Neural cell (in vitro differentiated cells): ENCODE measurements at regions not wholly inside any gene's neighbourhood (a gene's known extent, or its start where the extent isn't known, plus 50 kb on each side); places are given as distances from the start of the nearest gene placed in this dataset.

Source experiments
- H2AFZ ChIP-seq: fragments of 200-600, 300-800 bp; sonication (generic), shearing (Covaris generic); 2 replicates; pipeline ENCODE4 v1.6.0; 2014; ENCODE audit warnings: low read depth, mild to moderate bottlenecking, antibody characterized with exemption, low read length, moderate library complexity
- H3F3A ChIP-seq: fragments of 200-600 bp; shearing (Covaris generic); 2 replicates; pipeline ENCODE4 v1.6.1; 2016; ENCODE audit warnings: mild to moderate bottlenecking, moderate library complexity, mixed read lengths, antibody characterized with exemption, low read length; ENCODE audit not compliant: insufficient read depth, poor library complexity, severe bottlenecking
- H3K27ac ChIP-seq: fragments of 200-600, 300-800 bp; sonication (generic), shearing (Covaris generic); 2 replicates; pipeline ENCODE4 v1.5.1; 2014; ENCODE audit warnings: mild to moderate bottlenecking, low read length, moderate library complexity
- H3K27me3 ChIP-seq: fragments of 300-800, 200-600 bp; sonication (generic), shearing (Covaris generic); 2 replicates; pipeline ENCODE4 v1.6.0; 2014; ENCODE audit warnings: mild to moderate bottlenecking, low read depth, low read length, moderate library complexity; ENCODE audit not compliant: insufficient read depth
- H3K36me3 ChIP-seq: fragments of 300-800, 200-600 bp; sonication (generic), shearing (Covaris generic); 2 replicates; pipeline ENCODE4 v1.5.1; 2014; ENCODE audit warnings: mild to moderate bottlenecking, antibody characterized with exemption, low read length, moderate library complexity; ENCODE audit not compliant: insufficient read depth
- H3K4me2 ChIP-seq: fragments of 300-800, 200-600 bp; sonication (generic), shearing (Covaris generic); 2 replicates; pipeline ENCODE4 v1.6.0; 2014; ENCODE audit warnings: mild to moderate bottlenecking, low read length
- H3K4me3 ChIP-seq: fragments of 300-800, 200-600 bp; sonication (generic), shearing (Covaris generic); 2 replicates; pipeline ENCODE4 v1.5.1; 2014; ENCODE audit warnings: mild to moderate bottlenecking, low read length, moderate library complexity
- H3K79me2 ChIP-seq: fragments of 200-600 bp; shearing (Covaris generic); replicated peaks from 2 replicates; pipeline ENCODE4 v1.6.0; 2014; ENCODE audit warnings: mild to moderate bottlenecking, low read length, moderate library complexity; ENCODE audit not compliant: insufficient read depth
- H3K9ac ChIP-seq: fragments of 300-800, 200-600 bp; sonication (generic), shearing (Covaris generic); 2 replicates; pipeline ENCODE4 v1.6.1; 2016; ENCODE audit warnings: mild to moderate bottlenecking, low read length, mixed read lengths
- H3K9me2 ChIP-seq: fragments of 200-600 bp; shearing (Covaris generic); 2 replicates; pipeline ENCODE4 v1.6.1; 2016; ENCODE audit warnings: mild to moderate bottlenecking, low read length, mixed read lengths; ENCODE audit not compliant: insufficient read depth
- H3K9me3 ChIP-seq: fragments of 200-600, 300-800 bp; sonication (generic), shearing (Covaris generic); 2 replicates; pipeline ENCODE4 v1.6.1; 2016; ENCODE audit warnings: mild to moderate bottlenecking, mixed run types, low read length, moderate library complexity, mixed read lengths
- H4K20me1 ChIP-seq: fragments of 200-600 bp; shearing (Covaris generic); 2 replicates; pipeline ENCODE4 v1.6.1; 2016; ENCODE audit warnings: mild to moderate bottlenecking, mixed run types; ENCODE audit not compliant: insufficient read depth
- EP300 ChIP-seq: fragments of 450-650 bp; conservative IDR thresholded peaks from 2 replicates; pipeline ENCODE4 v1.6.1; 2014; ENCODE audit warnings: antibody characterized with exemption, mild to moderate bottlenecking, moderate library complexity; ENCODE audit not compliant: poor library complexity, severe bottlenecking
- EZH2 ChIP-seq: fragments of 200-600, 300-800 bp; shearing (Covaris generic), sonication (generic); IDR thresholded peaks from 2 replicates; pipeline ENCODE4 v1.6.1; 2014; ENCODE audit warnings: antibody characterized with exemption, low read length, borderline replicate concordance, mild to moderate bottlenecking; ENCODE audit not compliant: insufficient read depth, poor library complexity, severe bottlenecking
- MXI1 ChIP-seq: fragments of 450-650 bp; conservative IDR thresholded peaks from 2 replicates; pipeline ENCODE4 v1.6.1; 2014; ENCODE audit warnings: antibody characterized with exemption, mild to moderate bottlenecking; ENCODE audit not compliant: poor library complexity, severe bottlenecking
- POLR2AphosphoS5 ChIP-seq: IDR thresholded peaks from 2 replicates; pipeline ENCODE4 v1.6.1; 2012
- RAD21 ChIP-seq: fragments of 450-650 bp; conservative IDR thresholded peaks from 2 replicates; pipeline ENCODE4 v1.6.1; 2014; ENCODE audit warnings: antibody characterized with exemption, mild to moderate bottlenecking, moderate library complexity
- SMC3 ChIP-seq: fragments of 450-650 bp; conservative IDR thresholded peaks from 2 replicates; pipeline ENCODE4 v1.6.1; 2014; ENCODE audit warnings: antibody characterized with exemption, mild to moderate bottlenecking, moderate library complexity; ENCODE audit not compliant: poor library complexity
- TAF1 ChIP-seq: IDR thresholded peaks from 2 replicates; pipeline ENCODE4 v1.6.1; 2012; ENCODE audit warnings: low read depth
- TF ChIP-seq, protein P1 (sequence below): fragments of 450-650 bp; IDR thresholded peaks from 2 replicates; pipeline ENCODE4 v1.5.1; 2014; ENCODE audit warnings: antibody characterized with exemption, mild to moderate bottlenecking, moderate library complexity; ENCODE audit not compliant: poor library complexity, severe bottlenecking
- TF ChIP-seq, protein P2 (sequence below): IDR thresholded peaks from 2 replicates; pipeline ENCODE4 v1.6.1; 2012; ENCODE audit warnings: borderline replicate concordance

DNA sequence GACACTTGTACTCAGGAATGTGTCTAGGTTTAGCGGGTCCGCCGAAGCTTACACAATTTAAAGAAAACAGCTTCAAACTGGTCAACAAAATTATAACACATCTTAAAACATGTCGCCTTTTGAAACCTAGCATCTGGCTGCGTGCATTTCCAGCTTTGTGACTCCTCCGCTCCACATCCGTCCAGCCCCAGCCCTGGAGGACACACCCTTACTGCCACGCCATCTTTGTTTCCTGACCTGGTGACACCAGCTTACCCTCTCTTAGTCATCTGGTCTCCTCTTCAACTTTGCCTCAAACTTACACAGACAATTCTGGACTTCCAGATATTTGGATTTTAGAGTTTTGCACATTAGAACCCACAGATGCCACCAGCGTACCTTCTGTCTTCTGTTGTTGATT, 198.7 kb upstream of the VSTM2A start:
- Histone ChIP-seq H3K79me2 (no peaks in the 10 kb centered on the region), H3K27me3 (no peaks in the 10 kb centered on the region), H3K27ac (no peak overlapping the region), H3K4me3 (no peak overlapping the region), H3K36me3 (no peaks in the 10 kb centered on the region), H3K4me2 (no peak overlapping the region), H3F3A (no peaks in the 10 kb centered on the region), H3K9me2 (no peaks in the 10 kb centered on the region), H3K9me3 (no peaks in the 10 kb centered on the region), H2AFZ (no peak overlapping the region), H4K20me1 (no peaks in the 10 kb centered on the region), H3K9ac (no peak overlapping the region)
- TF ChIP-seq RAD21 (no peak), TAF1 (no peak), POLR2AphosphoS5 (no peak), EP300 (no peak), SMC3 (no peak)
- TF ChIP-seq, protein P1, sequence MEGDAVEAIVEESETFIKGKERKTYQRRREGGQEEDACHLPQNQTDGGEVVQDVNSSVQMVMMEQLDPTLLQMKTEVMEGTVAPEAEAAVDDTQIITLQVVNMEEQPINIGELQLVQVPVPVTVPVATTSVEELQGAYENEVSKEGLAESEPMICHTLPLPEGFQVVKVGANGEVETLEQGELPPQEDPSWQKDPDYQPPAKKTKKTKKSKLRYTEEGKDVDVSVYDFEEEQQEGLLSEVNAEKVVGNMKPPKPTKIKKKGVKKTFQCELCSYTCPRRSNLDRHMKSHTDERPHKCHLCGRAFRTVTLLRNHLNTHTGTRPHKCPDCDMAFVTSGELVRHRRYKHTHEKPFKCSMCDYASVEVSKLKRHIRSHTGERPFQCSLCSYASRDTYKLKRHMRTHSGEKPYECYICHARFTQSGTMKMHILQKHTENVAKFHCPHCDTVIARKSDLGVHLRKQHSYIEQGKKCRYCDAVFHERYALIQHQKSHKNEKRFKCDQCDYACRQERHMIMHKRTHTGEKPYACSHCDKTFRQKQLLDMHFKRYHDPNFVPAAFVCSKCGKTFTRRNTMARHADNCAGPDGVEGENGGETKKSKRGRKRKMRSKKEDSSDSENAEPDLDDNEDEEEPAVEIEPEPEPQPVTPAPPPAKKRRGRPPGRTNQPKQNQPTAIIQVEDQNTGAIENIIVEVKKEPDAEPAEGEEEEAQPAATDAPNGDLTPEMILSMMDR, result no peak
- TF ChIP-seq, protein P2, sequence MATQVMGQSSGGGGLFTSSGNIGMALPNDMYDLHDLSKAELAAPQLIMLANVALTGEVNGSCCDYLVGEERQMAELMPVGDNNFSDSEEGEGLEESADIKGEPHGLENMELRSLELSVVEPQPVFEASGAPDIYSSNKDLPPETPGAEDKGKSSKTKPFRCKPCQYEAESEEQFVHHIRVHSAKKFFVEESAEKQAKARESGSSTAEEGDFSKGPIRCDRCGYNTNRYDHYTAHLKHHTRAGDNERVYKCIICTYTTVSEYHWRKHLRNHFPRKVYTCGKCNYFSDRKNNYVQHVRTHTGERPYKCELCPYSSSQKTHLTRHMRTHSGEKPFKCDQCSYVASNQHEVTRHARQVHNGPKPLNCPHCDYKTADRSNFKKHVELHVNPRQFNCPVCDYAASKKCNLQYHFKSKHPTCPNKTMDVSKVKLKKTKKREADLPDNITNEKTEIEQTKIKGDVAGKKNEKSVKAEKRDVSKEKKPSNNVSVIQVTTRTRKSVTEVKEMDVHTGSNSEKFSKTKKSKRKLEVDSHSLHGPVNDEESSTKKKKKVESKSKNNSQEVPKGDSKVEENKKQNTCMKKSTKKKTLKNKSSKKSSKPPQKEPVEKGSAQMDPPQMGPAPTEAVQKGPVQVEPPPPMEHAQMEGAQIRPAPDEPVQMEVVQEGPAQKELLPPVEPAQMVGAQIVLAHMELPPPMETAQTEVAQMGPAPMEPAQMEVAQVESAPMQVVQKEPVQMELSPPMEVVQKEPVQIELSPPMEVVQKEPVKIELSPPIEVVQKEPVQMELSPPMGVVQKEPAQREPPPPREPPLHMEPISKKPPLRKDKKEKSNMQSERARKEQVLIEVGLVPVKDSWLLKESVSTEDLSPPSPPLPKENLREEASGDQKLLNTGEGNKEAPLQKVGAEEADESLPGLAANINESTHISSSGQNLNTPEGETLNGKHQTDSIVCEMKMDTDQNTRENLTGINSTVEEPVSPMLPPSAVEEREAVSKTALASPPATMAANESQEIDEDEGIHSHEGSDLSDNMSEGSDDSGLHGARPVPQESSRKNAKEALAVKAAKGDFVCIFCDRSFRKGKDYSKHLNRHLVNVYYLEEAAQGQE, result no peak

DNA sequence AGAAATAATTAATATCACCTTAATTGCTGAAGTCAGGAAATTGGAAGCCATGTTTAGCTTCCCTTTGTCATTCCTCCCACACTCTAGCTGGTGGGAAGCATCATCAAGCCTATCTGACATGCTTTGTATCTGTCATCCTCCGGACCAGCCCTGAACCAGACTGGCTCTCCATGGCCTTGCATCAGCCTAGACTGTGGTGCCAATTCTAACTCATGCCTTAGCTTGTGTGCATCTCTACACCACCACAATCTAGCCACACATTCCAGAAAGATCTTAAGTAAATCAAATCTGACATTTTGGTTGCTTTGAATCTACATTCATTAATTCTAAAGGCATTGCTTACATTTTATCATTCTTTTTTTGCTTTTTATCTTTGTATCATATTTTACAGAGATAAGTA, 196.4 kb upstream of the VSTM2A start:
- Histone ChIP-seq H3K9ac (no peak overlapping the region), H3K9me2 (no peaks in the 10 kb centered on the region), H2AFZ (no peak overlapping the region), H3K27me3 (no peaks in the 10 kb centered on the region), H3K79me2 (no peaks in the 10 kb centered on the region), H3K4me2 (no peak overlapping the region), H3K27ac (no peak overlapping the region), H3K9me3 (no peaks in the 10 kb centered on the region), H3K4me3 (no peak overlapping the region), H3F3A (no peaks in the 10 kb centered on the region), H4K20me1 (no peaks in the 10 kb centered on the region), H3K36me3 (no peaks in the 10 kb centered on the region)
- TF ChIP-seq RAD21 (no peak), TAF1 (no peak), EP300 (no peak), SMC3 (no peak), MXI1 (no peak), EZH2 (no peak), POLR2AphosphoS5 (no peak)
- TF ChIP-seq, protein P2, result no peak
- TF ChIP-seq, protein P1, result no peak
